ENCODE measurements at regions not wholly inside any gene's neighbourhood (a gene's known extent, or its start where the extent isn't known, plus 50 kb on each side); places are given as distances from the start of the nearest gene placed in this dataset.

GRCh38 chr2:155100261-155100660 lies 401.8 kb downstream of the KCNJ3 start:
- no peak for TF ChIP-seq EZH2phosphoT487 (IDR thresholded peaks at IDR 0.05; ENCODE audit: borderline replicate concordance, low read depth)
- TF ChIP-seq RXRA (IDR thresholded peaks at IDR 0.05; ENCODE audit: borderline replicate concordance, low read depth), result no peak
- TF ChIP-seq FOXJ3 (CRISPR knock-in tag; IDR thresholded peaks at IDR 0.05), result no peak
- TF ChIP-seq JUND (IDR thresholded peaks at IDR 0.05), result no peak
- TF ChIP-seq TAF1 (IDR thresholded peaks at IDR 0.05; ENCODE audit: borderline replicate concordance, low read depth, low read length), result no peak
- TF ChIP-seq MXI1 (IDR thresholded peaks at IDR 0.05; ENCODE audit: low read depth, low read length), result no peak
- TF ChIP-seq FOXM1 (IDR thresholded peaks at IDR 0.05; ENCODE audit: low read depth), result no peak
- H3K4me1 ChIP-seq (ENCODE audit: control insufficient read depth in 1 of 2, insufficient read depth in 2 of 2, low read depth in 1 of 2, low read length in 1 of 2), result no peaks in the 10 kb centered on the region
- H3F3A ChIP-seq (replicated peaks; ENCODE audit: insufficient read depth), result no peaks in the 10 kb centered on the region
- POLR2A ChIA-PET, result no interaction called here
- no peak overlapping the region for H3K9ac ChIP-seq
- no peak overlapping the region for H3K4me2 ChIP-seq
- 10% methylated on average over 2 of the region's 2 CpGs for WGBS (ENCODE audit: low lambda C conversion rate)
- no peaks in the 10 kb centered on the region for H3K9me2 ChIP-seq
- H3K27ac ChIP-seq (ENCODE audit: low read depth in 2 of 2, low read length in 1 of 2), result no peak overlapping the region
- H3K27me3 ChIP-seq (ENCODE audit: insufficient read depth), result no peaks in the 10 kb centered on the region
- no peaks in the 10 kb centered on the region for H3K79me2 ChIP-seq (ENCODE audit: insufficient read depth)
- H2AFZ ChIP-seq (ENCODE audit: low read depth), result no peak overlapping the region
- no peak for DNase-seq
- H4K20me1 ChIP-seq (ENCODE audit: insufficient read depth), result no peaks in the 10 kb centered on the region
- H3K36me3 ChIP-seq (replicated peaks in 1 of 2; ENCODE audit: control insufficient read depth in 1 of 2, insufficient read depth in 2 of 2, low read length in 1 of 2), result no peaks in the 10 kb centered on the region
- CTCF ChIA-PET, result no interaction called here
- H3K9me3 ChIP-seq, result no peaks in the 10 kb centered on the region
- H3K4me3 ChIP-seq (ENCODE audit: low read depth in 2 of 2, low read length in 1 of 2), result no peak overlapping the region

DNA sequence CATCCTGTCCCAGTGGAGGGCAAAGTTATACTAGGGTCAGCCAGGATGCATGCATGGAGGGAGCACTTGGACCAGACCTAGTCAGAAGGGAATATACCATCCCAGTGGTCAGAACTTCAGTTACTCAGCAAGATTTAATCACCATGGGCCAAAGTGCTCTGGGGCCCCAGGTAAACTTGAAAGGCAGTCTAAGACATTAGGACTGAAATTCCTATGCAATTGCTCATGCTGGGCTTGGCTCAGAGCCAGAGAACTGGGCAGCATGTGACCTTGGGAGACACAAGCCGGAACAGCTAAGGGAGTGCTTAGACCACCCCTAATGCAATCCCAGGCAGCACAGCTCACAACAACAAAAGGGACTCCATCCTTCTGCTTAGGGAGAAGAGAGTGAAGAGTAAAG lies 401.3 kb downstream of the KCNJ3 start:
- TF ChIP-seq USF2 (IDR thresholded peaks at IDR 0.05; ENCODE audit: borderline replicate concordance, low read depth, low read length) (no peak), FOXM1 (IDR thresholded peaks at IDR 0.05; ENCODE audit: low read depth) (no peak), NFIC (IDR thresholded peaks at IDR 0.05; ENCODE audit: borderline replicate concordance) (no peak), MEF2A (IDR thresholded peaks at IDR 0.05; ENCODE audit: borderline replicate concordance, low read depth) (no peak), MXI1 (IDR thresholded peaks at IDR 0.05; ENCODE audit: low read depth, low read length) (no peak), EZH2phosphoT487 (IDR thresholded peaks at IDR 0.05; ENCODE audit: borderline replicate concordance, low read depth) (no peak), TEAD4 (IDR thresholded peaks at IDR 0.05; ENCODE audit: borderline replicate concordance, insufficient read depth) (no peak), YY1 (IDR thresholded peaks at IDR 0.05; ENCODE audit: low read depth) (no peak), ELF1 (IDR thresholded peaks at IDR 0.05) (no peak), FOXJ3 (CRISPR knock-in tag; IDR thresholded peaks at IDR 0.05) (no peak), RXRA (IDR thresholded peaks at IDR 0.05; ENCODE audit: borderline replicate concordance, low read depth) (no peak), SIN3A (IDR thresholded peaks at IDR 0.05; ENCODE audit: borderline replicate concordance, low read depth, low read length) (no peak), JUND (IDR thresholded peaks at IDR 0.05) (no peak), RAD21 (IDR thresholded peaks at IDR 0.05; ENCODE audit: low read length) (no peak), EP300 (IDR thresholded peaks at IDR 0.05; ENCODE audit: borderline replicate concordance in 1 of 2, low read depth in 1 of 2, low read length in 1 of 2) (no peak), FOSL2 (IDR thresholded peaks at IDR 0.05; ENCODE audit: borderline replicate concordance, low read depth) (no peak)
- TF ChIP-seq, protein P1, sequence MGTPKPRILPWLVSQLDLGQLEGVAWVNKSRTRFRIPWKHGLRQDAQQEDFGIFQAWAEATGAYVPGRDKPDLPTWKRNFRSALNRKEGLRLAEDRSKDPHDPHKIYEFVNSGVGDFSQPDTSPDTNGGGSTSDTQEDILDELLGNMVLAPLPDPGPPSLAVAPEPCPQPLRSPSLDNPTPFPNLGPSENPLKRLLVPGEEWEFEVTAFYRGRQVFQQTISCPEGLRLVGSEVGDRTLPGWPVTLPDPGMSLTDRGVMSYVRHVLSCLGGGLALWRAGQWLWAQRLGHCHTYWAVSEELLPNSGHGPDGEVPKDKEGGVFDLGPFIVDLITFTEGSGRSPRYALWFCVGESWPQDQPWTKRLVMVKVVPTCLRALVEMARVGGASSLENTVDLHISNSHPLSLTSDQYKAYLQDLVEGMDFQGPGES (IDR thresholded peaks at IDR 0.05; ENCODE audit: low read depth, low read length), result no peak
- TF ChIP-seq, protein P2, sequence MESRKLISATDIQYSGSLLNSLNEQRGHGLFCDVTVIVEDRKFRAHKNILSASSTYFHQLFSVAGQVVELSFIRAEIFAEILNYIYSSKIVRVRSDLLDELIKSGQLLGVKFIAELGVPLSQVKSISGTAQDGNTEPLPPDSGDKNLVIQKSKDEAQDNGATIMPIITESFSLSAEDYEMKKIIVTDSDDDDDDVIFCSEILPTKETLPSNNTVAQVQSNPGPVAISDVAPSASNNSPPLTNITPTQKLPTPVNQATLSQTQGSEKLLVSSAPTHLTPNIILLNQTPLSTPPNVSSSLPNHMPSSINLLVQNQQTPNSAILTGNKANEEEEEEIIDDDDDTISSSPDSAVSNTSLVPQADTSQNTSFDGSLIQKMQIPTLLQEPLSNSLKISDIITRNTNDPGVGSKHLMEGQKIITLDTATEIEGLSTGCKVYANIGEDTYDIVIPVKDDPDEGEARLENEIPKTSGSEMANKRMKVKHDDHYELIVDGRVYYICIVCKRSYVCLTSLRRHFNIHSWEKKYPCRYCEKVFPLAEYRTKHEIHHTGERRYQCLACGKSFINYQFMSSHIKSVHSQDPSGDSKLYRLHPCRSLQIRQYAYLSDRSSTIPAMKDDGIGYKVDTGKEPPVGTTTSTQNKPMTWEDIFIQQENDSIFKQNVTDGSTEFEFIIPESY (IDR thresholded peaks at IDR 0.05; ENCODE audit: borderline replicate concordance, low read depth), result no peak
- TF ChIP-seq, protein P3, sequence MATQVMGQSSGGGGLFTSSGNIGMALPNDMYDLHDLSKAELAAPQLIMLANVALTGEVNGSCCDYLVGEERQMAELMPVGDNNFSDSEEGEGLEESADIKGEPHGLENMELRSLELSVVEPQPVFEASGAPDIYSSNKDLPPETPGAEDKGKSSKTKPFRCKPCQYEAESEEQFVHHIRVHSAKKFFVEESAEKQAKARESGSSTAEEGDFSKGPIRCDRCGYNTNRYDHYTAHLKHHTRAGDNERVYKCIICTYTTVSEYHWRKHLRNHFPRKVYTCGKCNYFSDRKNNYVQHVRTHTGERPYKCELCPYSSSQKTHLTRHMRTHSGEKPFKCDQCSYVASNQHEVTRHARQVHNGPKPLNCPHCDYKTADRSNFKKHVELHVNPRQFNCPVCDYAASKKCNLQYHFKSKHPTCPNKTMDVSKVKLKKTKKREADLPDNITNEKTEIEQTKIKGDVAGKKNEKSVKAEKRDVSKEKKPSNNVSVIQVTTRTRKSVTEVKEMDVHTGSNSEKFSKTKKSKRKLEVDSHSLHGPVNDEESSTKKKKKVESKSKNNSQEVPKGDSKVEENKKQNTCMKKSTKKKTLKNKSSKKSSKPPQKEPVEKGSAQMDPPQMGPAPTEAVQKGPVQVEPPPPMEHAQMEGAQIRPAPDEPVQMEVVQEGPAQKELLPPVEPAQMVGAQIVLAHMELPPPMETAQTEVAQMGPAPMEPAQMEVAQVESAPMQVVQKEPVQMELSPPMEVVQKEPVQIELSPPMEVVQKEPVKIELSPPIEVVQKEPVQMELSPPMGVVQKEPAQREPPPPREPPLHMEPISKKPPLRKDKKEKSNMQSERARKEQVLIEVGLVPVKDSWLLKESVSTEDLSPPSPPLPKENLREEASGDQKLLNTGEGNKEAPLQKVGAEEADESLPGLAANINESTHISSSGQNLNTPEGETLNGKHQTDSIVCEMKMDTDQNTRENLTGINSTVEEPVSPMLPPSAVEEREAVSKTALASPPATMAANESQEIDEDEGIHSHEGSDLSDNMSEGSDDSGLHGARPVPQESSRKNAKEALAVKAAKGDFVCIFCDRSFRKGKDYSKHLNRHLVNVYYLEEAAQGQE (IDR thresholded peaks at IDR 0.05; ENCODE audit: low read depth, low read length), result no peak
- ChIA-PET POLR2A (no interaction called here), CTCF (no interaction called here)
- H3K27me3 ChIP-seq (ENCODE audit: insufficient read depth), result no peaks in the 10 kb centered on the region
- no peaks in the 10 kb centered on the region for H3F3A ChIP-seq (replicated peaks; ENCODE audit: insufficient read depth)
- no peak overlapping the region for H2AFZ ChIP-seq (ENCODE audit: low read depth)
- no peaks in the 10 kb centered on the region for H4K20me1 ChIP-seq (ENCODE audit: insufficient read depth)
- H3K36me3 ChIP-seq (replicated peaks in 1 of 2; ENCODE audit: control insufficient read depth in 1 of 2, insufficient read depth in 2 of 2, low read length in 1 of 2), result no peaks in the 10 kb centered on the region
- no peak overlapping the region for H3K27ac ChIP-seq (ENCODE audit: low read depth in 2 of 2, low read length in 1 of 2)
- H3K4me3 ChIP-seq (ENCODE audit: low read depth in 2 of 2, low read length in 1 of 2), result no peak overlapping the region
- H3K9me2 ChIP-seq, result no peaks in the 10 kb centered on the region
- no peaks in the 10 kb centered on the region for H3K9me3 ChIP-seq
- DNase-seq, result no peak
- no peak overlapping the region for H3K4me2 ChIP-seq
- H3K9ac ChIP-seq, result no peak overlapping the region
- no peaks in the 10 kb centered on the region for H3K4me1 ChIP-seq (ENCODE audit: control insufficient read depth in 1 of 2, insufficient read depth in 2 of 2, low read depth in 1 of 2, low read length in 1 of 2)
- H3K79me2 ChIP-seq (ENCODE audit: insufficient read depth), result no peaks in the 10 kb centered on the region
- 0% methylated on average over 1 of the region's 1 CpG for WGBS (ENCODE audit: low lambda C conversion rate)
